Ishikawa (cell line): ENCODE measurements at regions not wholly inside any gene's neighbourhood (a gene's known extent, or its start where the extent isn't known, plus 50 kb on each side); places are given as distances from the start of the nearest gene placed in this dataset.

ENCODE experiments used
- CEBPB ChIP-seq: IDR thresholded peaks from 2 replicates; pipeline ENCODE4 v1.6.1; 2012
- EGR1 ChIP-seq: IDR thresholded peaks from 2 replicates; pipeline ENCODE4 v1.6.1; 2012
- EP300 ChIP-seq: IDR thresholded peaks from 2 replicates; pipeline ENCODE4 v1.6.1; 2012; ENCODE audit warnings: borderline replicate concordance
- NFIC ChIP-seq: IDR thresholded peaks from 2 replicates; pipeline ENCODE4 v1.6.1; 2012
- RAD21 ChIP-seq: IDR thresholded peaks from 2 replicates; pipeline ENCODE4 v1.6.1; 2012; ENCODE audit warnings: low read depth
- REST ChIP-seq: IDR thresholded peaks from 2 replicates; pipeline ENCODE4 v1.6.1; 2012; ENCODE audit warnings: low read depth, mild to moderate bottlenecking
- TAF1 ChIP-seq: IDR thresholded peaks from 2 replicates; pipeline ENCODE4 v1.6.1; 2012; ENCODE audit warnings: low read depth, mild to moderate bottlenecking
- TEAD4 ChIP-seq: IDR thresholded peaks from 2 replicates; pipeline ENCODE4 v1.6.1; 2012
- USF1 ChIP-seq: IDR thresholded peaks from 2 replicates; pipeline ENCODE4 v1.6.1; 2012
- YY1 ChIP-seq: IDR thresholded peaks from 2 replicates; pipeline ENCODE4 v1.6.1; 2012; ENCODE audit warnings: low read depth
- TF ChIP-seq, protein P1 (sequence below): IDR thresholded peaks from 2 replicates; pipeline ENCODE4 v1.6.1; 2012

GRCh38 chr6:119922814-119923213 lies 573.3 kb upstream of the MAN1A1 start:
- TF ChIP-seq TEAD4 (no peak), RAD21 (no peak), TAF1 (no peak), YY1 (no peak), EGR1 (no peak), USF1 (no peak), EP300 (no peak), CEBPB (no peak), NFIC (no peak), REST (no peak)
- TF ChIP-seq, protein P1, sequence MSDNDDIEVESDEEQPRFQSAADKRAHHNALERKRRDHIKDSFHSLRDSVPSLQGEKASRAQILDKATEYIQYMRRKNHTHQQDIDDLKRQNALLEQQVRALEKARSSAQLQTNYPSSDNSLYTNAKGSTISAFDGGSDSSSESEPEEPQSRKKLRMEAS = no peak
